Skeletal muscle satellite cell (primary cell): ENCODE measurements at regions not wholly inside any gene's neighbourhood (a gene's known extent, or its start where the extent isn't known, plus 50 kb on each side); places are given as distances from the start of the nearest gene placed in this dataset.

ENCODE experiments used
- H3K27me3 ChIP-seq: 2 replicates; pipeline ENCODE4 v1.7.0; 2013; ENCODE audit warnings: low read length; ENCODE audit not compliant: control insufficient read depth, insufficient read depth
- H3K36me3 ChIP-seq: 2 replicates; pipeline ENCODE4 v1.7.0; 2013; ENCODE audit warnings: mild to moderate bottlenecking, control low read depth, low read length; ENCODE audit not compliant: insufficient read depth
- H3K4me1 ChIP-seq: 2 replicates; pipeline ENCODE4 v1.7.0; 2013; ENCODE audit warnings: low read length; ENCODE audit not compliant: control insufficient read depth, insufficient read depth
- H3K4me2 ChIP-seq: 2 replicates; pipeline ENCODE4 v1.7.0; 2013; ENCODE audit warnings: mild to moderate bottlenecking, low read length
- H3K4me3 ChIP-seq: 2 replicates; pipeline ENCODE4 v1.7.0; 2013; ENCODE audit warnings: low read length
- H3K9ac ChIP-seq: 2 replicates; pipeline ENCODE4 v1.7.0; 2013; ENCODE audit warnings: mild to moderate bottlenecking, low read depth, low read length, moderate library complexity
- H3K9me3 ChIP-seq: replicated peaks from 2 replicates; pipeline ENCODE4 v1.7.0; 2013; ENCODE audit warnings: mild to moderate bottlenecking, control low read depth, low read length

DNA sequence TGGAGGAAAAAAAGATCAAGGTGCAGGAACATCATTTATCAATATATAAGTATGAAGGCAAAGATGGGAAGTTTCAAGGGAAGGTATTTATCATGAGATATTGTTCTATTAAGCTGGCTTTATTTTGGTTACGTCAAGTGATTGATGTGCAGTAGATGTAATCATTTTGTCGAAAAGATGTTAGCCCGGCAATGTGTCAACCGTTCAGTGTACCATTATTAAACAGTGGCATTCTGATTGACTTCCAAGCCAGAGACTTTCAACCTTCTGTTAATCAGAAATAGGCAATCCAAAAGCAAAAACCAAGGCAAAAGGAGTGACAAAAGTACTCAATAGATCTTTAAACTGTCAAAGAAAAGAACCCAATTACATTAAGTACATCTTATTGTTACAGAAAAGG, 1340.3 kb upstream of the GOT2 start:
- Histone ChIP-seq H3K9ac (no peak overlapping the region), H3K4me2 (no peak overlapping the region), H3K27me3 (no peaks in the 10 kb centered on the region), H3K4me3 (no peak overlapping the region), H3K9me3 (no peaks in the 10 kb centered on the region), H3K4me1 (no peaks in the 10 kb centered on the region), H3K36me3 (no peaks in the 10 kb centered on the region)

- no peaks in the 10 kb centered on the region for H3K27me3 ChIP-seq
- peaks cover 4% of the 10 kb centered on the region for H3K9me3 ChIP-seq
- H3K4me2 ChIP-seq, result no peak overlapping the region
- H3K36me3 ChIP-seq, result no peaks in the 10 kb centered on the region
- H3K9ac ChIP-seq, result no peak overlapping the region
- H3K4me1 ChIP-seq, result no peaks in the 10 kb centered on the region
- no peak overlapping the region for H3K4me3 ChIP-seq
Observed at GRCh38 chr16:60073376-60073775, 1339.3 kb upstream of the GOT2 start.

DNA sequence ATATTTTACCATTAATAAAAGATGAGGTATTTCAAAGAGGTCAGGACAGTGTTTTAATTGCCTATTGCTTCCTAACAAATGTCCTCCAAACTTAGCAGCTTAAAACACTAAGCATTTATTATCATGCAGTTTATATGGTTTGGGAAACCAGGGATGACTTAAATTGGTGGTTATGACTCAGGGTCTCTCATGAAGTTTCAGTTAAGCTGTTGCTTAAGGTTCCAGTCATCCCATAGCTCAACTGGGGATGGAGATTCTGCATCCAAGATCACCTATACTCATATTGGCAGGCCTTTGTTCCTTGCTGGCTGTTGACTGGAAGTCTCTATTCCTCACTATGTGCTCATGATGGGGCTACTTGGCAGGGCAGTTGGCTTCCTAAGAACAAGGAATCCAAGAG, 1329.9 kb upstream of the GOT2 start:
- H3K9me3 ChIP-seq, result peaks cover 4% of the 10 kb centered on the region
- H3K27me3 ChIP-seq, result no peaks in the 10 kb centered on the region
- H3K9ac ChIP-seq, result no peak overlapping the region
- H3K4me2 ChIP-seq, result no peak overlapping the region
- no peaks in the 10 kb centered on the region for H3K4me1 ChIP-seq
- H3K36me3 ChIP-seq, result no peaks in the 10 kb centered on the region
- no peak overlapping the region for H3K4me3 ChIP-seq

DNA sequence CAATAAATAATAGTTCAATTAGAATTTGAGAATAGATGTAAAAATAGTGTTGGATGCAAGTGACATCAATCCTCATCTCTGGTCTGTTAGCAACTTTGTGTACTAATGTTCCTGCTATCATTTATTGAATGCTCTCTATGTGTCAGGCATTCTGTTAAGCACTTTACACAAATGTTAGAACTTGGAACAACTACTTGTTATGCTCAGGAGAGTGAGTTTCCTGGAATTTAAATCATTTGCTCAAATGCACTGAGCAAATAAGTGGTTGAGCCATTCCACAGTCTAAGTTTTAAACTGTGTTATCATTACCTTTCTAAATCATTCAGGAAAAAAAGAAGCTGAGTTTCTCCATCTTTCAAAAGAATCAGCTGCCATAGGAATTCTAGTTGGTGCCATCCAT, 1327.3 kb upstream of the GOT2 start:
- Histone ChIP-seq H3K9me3 (no peaks in the 10 kb centered on the region), H3K4me2 (no peak overlapping the region), H3K4me1 (no peaks in the 10 kb centered on the region), H3K27me3 (no peaks in the 10 kb centered on the region), H3K9ac (no peak overlapping the region), H3K4me3 (no peak overlapping the region), H3K36me3 (no peaks in the 10 kb centered on the region)

DNA sequence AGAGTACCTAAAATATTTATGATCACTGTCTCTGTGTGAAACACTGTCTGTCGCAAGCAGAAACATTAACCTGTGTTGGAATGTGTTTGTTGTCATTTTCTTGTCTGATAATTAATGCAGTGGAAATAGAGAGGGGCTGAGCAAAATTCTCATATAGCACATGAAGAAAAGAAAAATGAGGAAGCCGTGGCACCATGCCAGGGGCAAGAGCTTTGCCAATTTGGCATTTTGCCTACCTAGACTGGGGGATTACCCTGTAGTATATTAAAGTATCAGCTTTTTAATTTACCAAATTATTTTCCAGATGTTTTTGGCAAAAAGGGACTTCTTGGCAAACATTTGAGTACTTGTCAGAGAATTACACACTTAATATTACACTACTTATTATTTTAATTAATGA, 1326.6 kb upstream of the GOT2 start:
- H3K4me1 ChIP-seq, result no peaks in the 10 kb centered on the region
- no peak overlapping the region for H3K4me3 ChIP-seq
- no peaks in the 10 kb centered on the region for H3K9me3 ChIP-seq
- no peak overlapping the region for H3K4me2 ChIP-seq
- no peaks in the 10 kb centered on the region for H3K27me3 ChIP-seq
- H3K36me3 ChIP-seq, result no peaks in the 10 kb centered on the region
- H3K9ac ChIP-seq, result no peak overlapping the region

GRCh38 chr16:60059141-60059540, 1325.0 kb upstream of the GOT2 start:
- H3K4me2 ChIP-seq, result no peak overlapping the region
- H3K4me1 ChIP-seq, result no peaks in the 10 kb centered on the region
- H3K4me3 ChIP-seq, result no peak overlapping the region
- H3K9ac ChIP-seq, result no peak overlapping the region
- H3K27me3 ChIP-seq, result no peaks in the 10 kb centered on the region
- H3K9me3 ChIP-seq, result no peaks in the 10 kb centered on the region
- H3K36me3 ChIP-seq, result no peaks in the 10 kb centered on the region

GRCh38 chr16:60041671-60042070, 1307.6 kb upstream of the GOT2 start:
- Histone ChIP-seq H3K4me3 (no peak overlapping the region), H3K27me3 (no peaks in the 10 kb centered on the region), H3K4me1 (no peaks in the 10 kb centered on the region), H3K9ac (no peak overlapping the region), H3K9me3 (no peaks in the 10 kb centered on the region), H3K36me3 (no peaks in the 10 kb centered on the region), H3K4me2 (no peak overlapping the region)

DNA sequence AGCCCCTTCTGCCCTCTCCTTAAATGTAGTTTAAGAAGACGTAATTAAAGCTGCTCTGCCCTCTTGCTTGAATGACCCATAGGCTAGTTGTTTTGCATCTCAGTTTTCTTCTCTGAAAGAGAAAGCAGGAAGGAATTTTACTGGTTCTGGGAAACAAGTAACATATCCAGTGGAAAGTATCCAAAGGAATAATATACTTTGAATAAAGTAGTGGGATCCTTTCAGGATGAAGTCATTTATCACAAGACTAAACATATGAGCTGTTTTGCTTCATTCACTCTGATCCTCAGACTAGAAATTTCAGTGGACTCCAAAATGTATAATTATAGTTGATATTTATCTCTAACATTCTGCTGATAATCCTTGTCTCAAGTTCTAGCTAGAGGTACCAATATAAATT, 1297.6 kb upstream of the GOT2 start:
- Histone ChIP-seq H3K27me3 (no peaks in the 10 kb centered on the region), H3K36me3 (no peaks in the 10 kb centered on the region), H3K4me2 (no peak overlapping the region), H3K9me3 (no peaks in the 10 kb centered on the region), H3K9ac (no peak overlapping the region), H3K4me3 (no peak overlapping the region), H3K4me1 (no peaks in the 10 kb centered on the region)

DNA sequence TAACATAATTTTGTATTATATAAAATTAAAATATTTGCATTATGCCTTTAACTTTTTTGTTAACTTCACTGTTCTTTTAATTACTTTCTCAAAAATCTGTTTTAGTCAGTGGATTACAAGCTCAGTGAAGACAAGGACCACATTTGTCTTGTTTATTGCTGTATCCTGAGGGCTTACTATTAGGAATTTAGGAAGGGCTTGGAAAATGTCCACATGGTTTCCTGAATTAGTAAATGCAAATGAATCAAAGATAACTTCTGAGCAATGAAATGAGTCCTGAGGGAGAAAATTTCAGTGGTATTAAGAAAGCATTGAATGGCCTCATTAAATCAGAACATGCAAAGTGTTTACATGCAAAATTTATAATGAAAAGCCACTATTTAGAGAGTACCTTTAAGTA, 1293.2 kb upstream of the GOT2 start:
- H3K4me2 ChIP-seq, result no peak overlapping the region
- no peak overlapping the region for H3K9ac ChIP-seq
- H3K4me3 ChIP-seq, result no peak overlapping the region
- H3K9me3 ChIP-seq, result no peaks in the 10 kb centered on the region
- no peaks in the 10 kb centered on the region for H3K27me3 ChIP-seq
- H3K36me3 ChIP-seq, result no peaks in the 10 kb centered on the region
- no peaks in the 10 kb centered on the region for H3K4me1 ChIP-seq

DNA sequence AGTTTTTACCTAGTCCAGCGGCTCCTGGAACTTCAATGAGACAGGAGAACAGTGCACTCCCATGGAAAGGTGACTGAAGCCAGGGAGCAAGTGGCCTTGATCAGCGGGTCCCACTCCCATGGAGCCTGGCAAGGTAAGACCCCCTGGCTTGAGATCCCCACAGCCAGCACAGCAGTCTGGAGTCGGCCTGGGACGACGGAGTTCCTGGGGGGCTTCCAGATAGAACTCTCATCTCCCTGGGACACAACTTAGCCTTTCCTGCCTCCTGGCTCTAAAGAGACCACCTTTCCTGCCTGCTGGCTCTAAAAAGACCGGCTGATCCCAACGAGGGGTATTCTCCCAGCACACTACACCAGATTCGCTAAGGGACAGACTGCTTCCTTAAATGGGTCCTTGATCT, 1279.0 kb upstream of the GOT2 start:
- no peak overlapping the region for H3K4me2 ChIP-seq

GRCh38 chr16:60001523-60001922, 1267.4 kb upstream of the GOT2 start:
- Histone ChIP-seq H3K9me3 (no peaks in the 10 kb centered on the region), H3K36me3 (no peaks in the 10 kb centered on the region), H3K4me3 (no peak overlapping the region), H3K4me2 (no peak overlapping the region), H3K27me3 (no peaks in the 10 kb centered on the region), H3K9ac (no peak overlapping the region), H3K4me1 (no peaks in the 10 kb centered on the region)

More for the DNA sequence above, 1279.0 kb upstream of the GOT2 start:
- Histone ChIP-seq H3K4me1 (no peaks in the 10 kb centered on the region), H3K9me3 (no peaks in the 10 kb centered on the region), H3K9ac (no peak overlapping the region), H3K27me3 (no peaks in the 10 kb centered on the region), H3K4me3 (no peak overlapping the region), H3K36me3 (no peaks in the 10 kb centered on the region)

GRCh38 chr16:59997706-59998105, 1263.6 kb upstream of the GOT2 start:
- Histone ChIP-seq H3K4me1 (no peaks in the 10 kb centered on the region), H3K27me3 (no peaks in the 10 kb centered on the region), H3K36me3 (no peaks in the 10 kb centered on the region), H3K9ac (no peak overlapping the region), H3K4me3 (no peak overlapping the region), H3K9me3 (no peaks in the 10 kb centered on the region), H3K4me2 (no peak overlapping the region)
